LNCaP clone FGC (cell line): ENCODE measurements at regions not wholly inside any gene's neighbourhood (a gene's known extent, or its start where the extent isn't known, plus 50 kb on each side); places are given as distances from the start of the nearest gene placed in this dataset.

Experiments
- DNase-seq: peaks from one replicate; pipeline ENCODE4 v3.0.0-alpha.2; 2011; ENCODE audit warnings: low read depth
- H3K4me3 ChIP-seq: 2 replicates; pipeline ENCODE4 v1.5.1; 2011; ENCODE audit warnings: mild to moderate bottlenecking, low read depth, low read length, control low read depth
- CTCF ChIP-seq: IDR thresholded peaks from 2 replicates; pipeline ENCODE4 v1.5.1; 2012; ENCODE audit warnings: mild to moderate bottlenecking; ENCODE audit not compliant: control insufficient read depth, insufficient read depth; ENCODE audit errors: extremely low read depth

DNA sequence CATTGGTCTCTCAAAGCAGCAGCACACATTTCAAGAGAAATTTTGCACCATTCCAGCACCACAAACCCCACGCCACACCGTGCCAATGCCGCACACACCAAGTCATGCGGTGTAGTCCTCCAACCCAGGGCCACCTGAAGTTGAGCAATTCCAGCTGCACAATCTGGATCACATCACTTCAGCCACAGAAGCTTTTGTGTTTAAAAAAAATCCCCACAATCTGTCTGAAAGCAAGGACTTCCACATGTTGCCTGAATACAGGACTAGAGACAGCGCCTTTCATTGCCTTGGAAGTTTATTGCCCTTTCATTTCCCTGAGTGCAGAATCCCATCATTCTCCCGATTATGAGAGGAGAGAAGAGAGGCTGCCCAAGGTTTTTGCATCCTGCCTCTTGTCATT is 175.6 kb upstream of the BCL6 start:
- no peak for DNase-seq
- H3K4me3 ChIP-seq: no peak overlapping the region
- no peak for TF ChIP-seq CTCF

DNA sequence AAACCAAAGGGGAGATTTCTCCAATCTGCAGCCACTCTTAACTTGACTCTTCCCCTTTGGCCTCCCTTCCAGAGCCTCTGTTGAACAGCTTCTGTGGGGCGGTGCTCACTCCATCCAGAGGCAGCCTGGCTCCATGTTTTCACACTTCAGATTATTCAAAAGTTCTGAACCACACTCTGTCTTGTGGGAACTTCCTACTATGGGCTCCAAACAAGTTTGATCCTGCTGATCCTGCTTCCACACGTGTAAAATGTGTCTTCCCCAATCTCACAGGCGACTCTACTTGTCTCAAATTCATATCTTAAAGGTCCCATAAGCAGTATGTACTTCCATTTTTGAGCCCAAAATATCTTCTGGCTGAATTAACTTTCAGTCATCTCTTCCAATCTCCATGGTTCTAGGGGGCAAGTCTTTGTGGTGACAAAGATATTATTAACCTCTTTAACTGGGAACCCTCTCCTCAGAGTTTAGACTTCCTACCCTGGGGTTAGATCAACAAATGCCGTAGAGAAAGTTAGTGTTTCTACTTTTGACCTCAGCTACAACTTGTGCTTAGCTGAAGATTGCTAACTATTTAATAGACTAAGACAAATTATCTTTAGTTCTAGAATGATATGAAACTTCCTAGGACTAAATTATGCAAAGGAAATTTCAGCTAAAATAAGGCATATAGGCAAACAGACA is 176.3 kb upstream of the BCL6 start:
- H3K4me3 ChIP-seq: no peak overlapping the region
- DNase-seq: no peak
- TF ChIP-seq CTCF: no peak

GRCh38 chr3:187922704-187923416 is 177.6 kb upstream of the BCL6 start:
- DNase-seq: no peak
- TF ChIP-seq CTCF: no peak
- H3K4me3 ChIP-seq: no peak overlapping the region

DNA sequence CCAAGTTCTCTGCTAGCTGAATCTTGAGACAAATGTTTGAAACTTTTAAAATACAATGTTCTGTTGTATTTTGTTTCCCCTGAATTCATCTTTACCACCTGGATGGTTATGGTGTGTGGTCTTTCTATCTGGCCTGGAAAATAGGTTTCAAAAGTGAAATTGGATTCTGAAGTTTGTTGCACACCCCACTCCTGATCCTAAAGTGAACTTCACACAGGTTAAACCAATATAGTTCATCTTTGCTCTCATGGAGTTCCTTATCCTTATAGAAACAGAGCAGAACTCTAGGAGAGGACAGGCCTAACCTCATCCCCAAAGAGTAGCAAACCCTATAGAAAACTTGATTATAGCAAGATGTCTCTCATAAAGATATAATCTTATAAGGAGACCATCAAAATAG is 179.4 kb upstream of the BCL6 start:
- TF ChIP-seq CTCF: no peak
- no peak for DNase-seq
- H3K4me3 ChIP-seq: no peak overlapping the region

DNA sequence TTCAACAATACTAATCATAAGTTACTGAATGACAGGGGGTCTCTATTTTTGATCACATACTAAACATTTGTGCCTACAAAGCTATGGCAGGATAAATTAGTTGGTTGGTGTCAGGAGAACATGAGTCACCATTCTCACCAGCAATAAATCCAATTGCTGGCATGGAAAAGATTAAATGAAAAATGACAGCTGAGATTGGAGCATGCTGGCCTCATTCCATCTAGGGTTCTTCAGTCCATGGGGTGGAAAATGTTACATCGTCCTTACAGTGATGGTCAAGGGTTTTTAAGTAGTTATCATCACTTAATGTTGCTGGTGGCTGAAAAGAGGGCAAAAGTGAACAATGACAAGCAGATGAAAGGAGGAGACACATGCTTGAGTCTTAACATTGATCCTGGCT is 180.1 kb upstream of the BCL6 start:
- no peak overlapping the region for H3K4me3 ChIP-seq
- DNase-seq: no peak
- no peak for TF ChIP-seq CTCF

DNA sequence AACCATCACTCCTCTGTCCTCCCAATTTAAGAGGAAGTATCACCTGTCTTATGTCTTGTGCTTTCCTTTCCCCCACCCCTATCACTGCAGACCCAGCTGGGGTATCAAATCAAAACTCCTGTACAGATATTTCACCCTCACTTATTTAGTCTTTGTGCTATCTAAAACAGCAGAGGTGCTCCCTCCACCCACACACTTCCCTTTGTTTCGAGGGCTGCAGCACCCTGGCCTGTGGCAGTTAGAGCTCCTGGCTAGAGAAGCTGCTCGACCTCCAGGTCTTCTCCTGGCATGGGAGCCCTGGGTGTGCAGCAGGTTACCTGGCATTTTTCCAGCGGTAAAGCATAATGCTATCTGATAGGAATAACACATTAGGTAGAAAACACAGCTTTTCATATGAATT is 181.4 kb upstream of the BCL6 start:
- DNase-seq: no peak
- H3K4me3 ChIP-seq: no peak overlapping the region
- no peak for TF ChIP-seq CTCF

- no peak for DNase-seq
- TF ChIP-seq CTCF: no peak
- no peak overlapping the region for H3K4me3 ChIP-seq
Measured at GRCh38 chr3:187927565-187927964, 182.3 kb upstream of the BCL6 start.
